ENCODE measurements at regions not wholly inside any gene's neighbourhood (a gene's known extent, or its start where the extent isn't known, plus 50 kb on each side); places are given as distances from the start of the nearest gene placed in this dataset.

GRCh38 chr6:120853489-120853888 is 480.8 kb downstream of the TBC1D32 start:
- H3K4me1 Mint-ChIP-seq = no peaks in the 10 kb centered on the region
- POLR2A ChIA-PET = no interaction called here
- intact Hi-C loops (cut with micrococcal nuclease) = no loop called here
- H3K9me3 Mint-ChIP-seq = no peaks in the 10 kb centered on the region
- H3K4me3 Mint-ChIP-seq = no peak overlapping the region
- TF ChIP-seq, protein P1, sequence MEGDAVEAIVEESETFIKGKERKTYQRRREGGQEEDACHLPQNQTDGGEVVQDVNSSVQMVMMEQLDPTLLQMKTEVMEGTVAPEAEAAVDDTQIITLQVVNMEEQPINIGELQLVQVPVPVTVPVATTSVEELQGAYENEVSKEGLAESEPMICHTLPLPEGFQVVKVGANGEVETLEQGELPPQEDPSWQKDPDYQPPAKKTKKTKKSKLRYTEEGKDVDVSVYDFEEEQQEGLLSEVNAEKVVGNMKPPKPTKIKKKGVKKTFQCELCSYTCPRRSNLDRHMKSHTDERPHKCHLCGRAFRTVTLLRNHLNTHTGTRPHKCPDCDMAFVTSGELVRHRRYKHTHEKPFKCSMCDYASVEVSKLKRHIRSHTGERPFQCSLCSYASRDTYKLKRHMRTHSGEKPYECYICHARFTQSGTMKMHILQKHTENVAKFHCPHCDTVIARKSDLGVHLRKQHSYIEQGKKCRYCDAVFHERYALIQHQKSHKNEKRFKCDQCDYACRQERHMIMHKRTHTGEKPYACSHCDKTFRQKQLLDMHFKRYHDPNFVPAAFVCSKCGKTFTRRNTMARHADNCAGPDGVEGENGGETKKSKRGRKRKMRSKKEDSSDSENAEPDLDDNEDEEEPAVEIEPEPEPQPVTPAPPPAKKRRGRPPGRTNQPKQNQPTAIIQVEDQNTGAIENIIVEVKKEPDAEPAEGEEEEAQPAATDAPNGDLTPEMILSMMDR (IDR thresholded peaks at IDR 0.05) = no peak
- CTCF ChIA-PET = no interaction called here
- no peaks in the 10 kb centered on the region for H3K36me3 Mint-ChIP-seq (ENCODE audit: low read depth)
- ATAC-seq (ENCODE audit: low read depth) = no peak
- no peak overlapping the region for H3K27ac Mint-ChIP-seq
- no peaks in the 10 kb centered on the region for H3K27me3 Mint-ChIP-seq
- DNase-seq = no peak

GRCh38 chr6:120852293-120852849 is 481.9 kb downstream of the TBC1D32 start:
- Mint-ChIP-seq H3K27ac (no peak overlapping the region), H3K4me1 (no peaks in the 10 kb centered on the region), H3K27me3 (no peaks in the 10 kb centered on the region), H3K4me3 (no peak overlapping the region), H3K9me3 (no peaks in the 10 kb centered on the region), H3K36me3 (ENCODE audit: low read depth) (no peaks in the 10 kb centered on the region)
- TF ChIP-seq, protein P1 (IDR thresholded peaks at IDR 0.05) = no peak
- intact Hi-C loops (cut with micrococcal nuclease) = no loop called here
- ChIA-PET CTCF (no interaction called here), POLR2A (no interaction called here)
- ATAC-seq (ENCODE audit: low read depth) = no peak
- no peak for DNase-seq

DNA sequence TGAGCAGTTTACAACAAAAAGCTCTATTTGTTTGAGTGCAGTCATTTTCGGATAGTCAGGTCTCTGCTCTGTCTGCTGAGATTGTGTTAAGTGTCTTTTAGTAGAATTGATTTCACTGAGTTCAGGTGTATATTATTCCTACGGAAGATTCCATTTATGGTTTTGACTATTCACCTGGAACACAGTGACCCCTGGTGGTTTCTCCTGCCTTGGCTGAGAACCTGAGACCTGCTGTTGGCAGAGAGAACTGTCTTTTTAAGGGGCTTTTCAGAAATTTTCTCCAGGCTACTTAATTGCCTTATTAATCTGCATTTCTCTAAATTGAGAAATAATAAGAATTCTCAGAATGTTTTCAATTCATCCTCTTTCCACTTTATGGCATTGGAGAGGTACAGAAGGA is 508.0 kb downstream of the TBC1D32 start:
- ATAC-seq (ENCODE audit: low read depth) = no peak
- no peaks in the 10 kb centered on the region for H3K27me3 Mint-ChIP-seq
- TF ChIP-seq, protein P1 (IDR thresholded peaks at IDR 0.05) = no peak
- no peaks in the 10 kb centered on the region for H3K9me3 Mint-ChIP-seq
- H3K4me1 Mint-ChIP-seq = no peaks in the 10 kb centered on the region
- intact Hi-C loops (cut with micrococcal nuclease) = loop anchor here (2.0 kb wide), 2 partner anchors 1083 to 1493 kb away; no protein-coding TSS in a partner anchor
- H3K4me3 Mint-ChIP-seq = no peak overlapping the region
- ChIA-PET CTCF (interaction anchor here (0.6 to 1.0 kb wide), 3 partner anchors 8 to 1695 kb away, joined by 3 to 4 read pairs (median 3); no protein-coding TSS in a partner anchor), POLR2A (no interaction called here)
- no peaks in the 10 kb centered on the region for H3K36me3 Mint-ChIP-seq (ENCODE audit: low read depth)
- no peak overlapping the region for H3K27ac Mint-ChIP-seq
- no peak for DNase-seq

DNA sequence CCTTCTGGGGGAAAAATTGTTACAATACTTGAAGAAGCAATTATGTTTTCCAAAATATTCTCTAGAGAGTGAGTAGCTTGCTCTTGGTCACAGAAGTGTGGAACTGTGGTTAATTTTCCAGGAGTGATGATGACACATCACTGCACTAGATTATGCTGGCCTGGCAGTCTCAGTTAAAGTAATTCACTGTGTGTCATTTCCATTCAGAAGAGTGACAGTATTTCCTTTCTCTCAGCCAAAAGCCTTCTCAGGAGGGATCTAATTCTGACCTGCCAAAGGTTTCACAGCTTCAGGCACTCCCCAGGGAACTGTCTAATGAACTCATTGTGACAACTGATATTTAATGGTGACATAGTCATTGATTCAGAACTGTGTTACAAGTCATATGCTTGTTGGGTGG is 517.5 kb downstream of the TBC1D32 start:
- DNase-seq = no peak
- ChIA-PET POLR2A (no interaction called here), CTCF (no interaction called here)
- no peak for ATAC-seq (ENCODE audit: low read depth)
- Mint-ChIP-seq H3K27ac (no peak overlapping the region), H3K4me1 (no peaks in the 10 kb centered on the region), H3K9me3 (peaks cover 2% of the 10 kb centered on the region), H3K4me3 (no peak overlapping the region), H3K36me3 (ENCODE audit: low read depth) (no peaks in the 10 kb centered on the region), H3K27me3 (no peaks in the 10 kb centered on the region)
- TF ChIP-seq, protein P1 (IDR thresholded peaks at IDR 0.05) = no peak
- intact Hi-C loops (cut with micrococcal nuclease) = no loop called here

GRCh38 chr6:120805276-120805675 is 529.0 kb downstream of the TBC1D32 start:
- H3K36me3 Mint-ChIP-seq (ENCODE audit: low read depth) = no peaks in the 10 kb centered on the region
- POLR2A ChIA-PET = no interaction called here
- ATAC-seq (ENCODE audit: low read depth) (no peak), DNase-seq (no peak)
- intact Hi-C loops (cut with micrococcal nuclease) = no loop called here
- TF ChIP-seq, protein P1 (IDR thresholded peaks at IDR 0.05) = no peak
- no peak overlapping the region for H3K4me3 Mint-ChIP-seq
- CTCF ChIA-PET = no interaction called here
- H3K27ac Mint-ChIP-seq = no peak overlapping the region
- H3K4me1 Mint-ChIP-seq = no peaks in the 10 kb centered on the region
- no peaks in the 10 kb centered on the region for H3K9me3 Mint-ChIP-seq
- no peaks in the 10 kb centered on the region for H3K27me3 Mint-ChIP-seq
